SK-MEL-5 (cell line): ENCODE measurements at regions not wholly inside any gene's neighbourhood (a gene's known extent, or its start where the extent isn't known, plus 50 kb on each side); places are given as distances from the start of the nearest gene placed in this dataset.

Experiments used
- DNase-seq: peaks from one replicate; pipeline ENCODE4 v3.0.0-alpha.2; 2016; ENCODE audit warnings: low read depth, low spot score
- in situ Hi-C: cut with HindIII; loops from 2 replicates; pipeline ENCODE4 v1.10.0; 2016; ENCODE audit warnings: low sequenced_read_pairs, high pct_unique_total_duplicates, low pct_unique_long_range_greater_than_20kb

- in situ Hi-C loops, result no loop called here
- DNase-seq, result no peak
These were observed 361.2 kb downstream of the BCOR start for GRCh38 chrX:39736216-39737211.

- DNase-seq, result no peak
- in situ Hi-C loops, result no loop called here
These were observed 358.2 kb downstream of the BCOR start for GRCh38 chrX:39739585-39739984.

GRCh38 chrX:39740078-39740477 lies 357.7 kb downstream of the BCOR start:
- no peak for DNase-seq
- in situ Hi-C loops, result no loop called here

- in situ Hi-C loops, result no loop called here
These were observed 355.9 kb downstream of the BCOR start for GRCh38 chrX:39741904-39742303.

GRCh38 chrX:39745818-39746217 lies 351.9 kb downstream of the BCOR start:
- in situ Hi-C loops, result no loop called here

More at GRCh38 chrX:39741904-39742303, 355.9 kb downstream of the BCOR start:
- DNase-seq, result no peak

GRCh38 chrX:39749135-39749534 lies 348.6 kb downstream of the BCOR start:
- no peak for DNase-seq
- in situ Hi-C loops, result no loop called here

More at GRCh38 chrX:39745818-39746217, 351.9 kb downstream of the BCOR start:
- no peak for DNase-seq

GRCh38 chrX:39749728-39750127 lies 348.0 kb downstream of the BCOR start:
- in situ Hi-C loops, result no loop called here
- peak; percentile 22 for DNase-seq

- no peak for DNase-seq
- in situ Hi-C loops, result no loop called here
These were observed 347.4 kb downstream of the BCOR start for GRCh38 chrX:39750256-39750790.

- no peak for DNase-seq
- in situ Hi-C loops, result no loop called here
These were observed 346.9 kb downstream of the BCOR start for GRCh38 chrX:39750848-39751247.

GRCh38 chrX:39752815-39753214 lies 344.9 kb downstream of the BCOR start:
- in situ Hi-C loops, result no loop called here
- DNase-seq, result no peak

GRCh38 chrX:39753293-39753996 lies 344.3 kb downstream of the BCOR start:
- in situ Hi-C loops, result no loop called here
- DNase-seq, result no peak

- DNase-seq, result peak; percentile 58
- in situ Hi-C loops, result no loop called here
These were observed 342.4 kb downstream of the BCOR start for GRCh38 chrX:39755143-39756032.

GRCh38 chrX:39756086-39756883 lies 341.5 kb downstream of the BCOR start:
- DNase-seq, result no peak
- in situ Hi-C loops, result no loop called here

GRCh38 chrX:39757971-39758370 lies 339.8 kb downstream of the BCOR start:
- DNase-seq, result no peak
- in situ Hi-C loops, result no loop called here

- in situ Hi-C loops, result no loop called here
These were observed 338.8 kb downstream of the BCOR start for GRCh38 chrX:39758791-39759525.

GRCh38 chrX:39759526-39760224 lies 338.1 kb downstream of the BCOR start:
- DNase-seq, result no peak
- in situ Hi-C loops, result no loop called here

More at GRCh38 chrX:39758791-39759525, 338.8 kb downstream of the BCOR start:
- DNase-seq, result no peak
